ENCODE measurements at regions not wholly inside any gene's neighbourhood (a gene's known extent, or its start where the extent isn't known, plus 50 kb on each side); places are given as distances from the start of the nearest gene placed in this dataset.

GRCh38 chr1:34697818-34698217, 57.0 kb upstream of the GJB5 start:
- no peak for DNase-seq (ENCODE audit: low spot score)

GRCh38 chr1:34701326-34702060, 53.4 kb upstream of the GJB5 start:
- DNase-seq (ENCODE audit: low spot score), result no peak
